H9 (cell line): ENCODE measurements at regions not wholly inside any gene's neighbourhood (a gene's known extent, or its start where the extent isn't known, plus 50 kb on each side); places are given as distances from the start of the nearest gene placed in this dataset.

Experiments
- DNase-seq: peaks from one replicate; pipeline ENCODE4 v3.0.0-alpha.2; 2017
- H2AFZ ChIP-seq: one replicate; pipeline ENCODE4 v1.6.1; 2013; ENCODE audit warnings: mild to moderate bottlenecking, low read length, control low read depth, moderate library complexity
- H2AK5ac ChIP-seq: 2 replicates; pipeline ENCODE4 v1.6.1; 2013; ENCODE audit warnings: low read length, control low read depth, mixed read lengths; ENCODE audit not compliant: insufficient read length
- H2BK120ac ChIP-seq: one replicate; pipeline ENCODE4 v1.6.1; 2013; ENCODE audit warnings: low read depth, mild to moderate bottlenecking, low read length, control low read depth, inconsistent platforms; ENCODE audit not compliant: poor library complexity, severe bottlenecking
- H2BK12ac ChIP-seq: 2 replicates; pipeline ENCODE4 v1.6.1; 2013; ENCODE audit warnings: low read length, control low read depth, mixed read lengths, low read depth; ENCODE audit not compliant: insufficient read length
- H2BK15ac ChIP-seq: 2 replicates; pipeline ENCODE4 v1.6.1; 2013; ENCODE audit warnings: low read depth, low read length, control low read depth
- H2BK20ac ChIP-seq: one replicate; pipeline ENCODE4 v1.6.1; 2013; ENCODE audit warnings: low read depth, mild to moderate bottlenecking, low read length, control low read depth, inconsistent platforms; ENCODE audit not compliant: poor library complexity, severe bottlenecking
- H2BK5ac ChIP-seq: 2 replicates; pipeline ENCODE4 v1.6.1; 2013; ENCODE audit warnings: low read length, control low read depth, mixed read lengths; ENCODE audit not compliant: insufficient read length
- H3K14ac ChIP-seq: 2 replicates; pipeline ENCODE4 v1.6.1; 2013; ENCODE audit warnings: low read length, control low read depth; ENCODE audit not compliant: insufficient read depth
- H3K18ac ChIP-seq: 2 replicates; pipeline ENCODE4 v1.6.1; 2013; ENCODE audit warnings: low read depth, mild to moderate bottlenecking, mixed read lengths, low read length, control low read depth; ENCODE audit not compliant: insufficient read length
- H3K23ac ChIP-seq: 2 replicates; pipeline ENCODE4 v1.6.1; 2013; ENCODE audit warnings: low read length, control low read depth, mixed read lengths, low read depth; ENCODE audit not compliant: insufficient read length
- H3K23me2 ChIP-seq: 2 replicates; pipeline ENCODE4 v1.6.1; 2013; ENCODE audit warnings: low read depth, mild to moderate bottlenecking, mixed read lengths, low read length, control low read depth; ENCODE audit not compliant: insufficient read length, poor library complexity, severe bottlenecking
- H3K27ac ChIP-seq: 2 replicates; pipeline ENCODE4 v1.5.1; 2013; ENCODE audit warnings: low read length, control low read depth, mixed read lengths, low read depth; ENCODE audit not compliant: insufficient read length
- H3K27me3 ChIP-seq: 2 replicates; pipeline ENCODE4 v1.6.1; 2013; ENCODE audit warnings: low read length, control low read depth, inconsistent platforms; ENCODE audit not compliant: insufficient read depth
- H3K4ac ChIP-seq: 2 replicates; pipeline ENCODE4 v1.6.1; 2013; ENCODE audit warnings: low read depth, mild to moderate bottlenecking, control low read depth, inconsistent platforms, low read length, moderate library complexity
- H3K4me1 ChIP-seq: 2 replicates; pipeline ENCODE4 v1.6.1; 2013; ENCODE audit warnings: low read length, control low read depth, inconsistent platforms; ENCODE audit not compliant: insufficient read depth
- H3K4me2 ChIP-seq: 2 replicates; pipeline ENCODE4 v1.6.1; 2013; ENCODE audit warnings: low read length, control low read depth, mixed read lengths; ENCODE audit not compliant: insufficient read length, insufficient read depth
- H3K56ac ChIP-seq: 2 replicates; pipeline ENCODE4 v1.6.1; 2013; ENCODE audit warnings: low read depth, mild to moderate bottlenecking, mixed read lengths, low read length, control low read depth; ENCODE audit not compliant: insufficient read length
- H3K79me1 ChIP-seq: 2 replicates; pipeline ENCODE4 v1.6.1; 2013; ENCODE audit warnings: low read depth, mild to moderate bottlenecking, moderate library complexity, low read length, control low read depth, inconsistent platforms; ENCODE audit not compliant: insufficient read depth, poor library complexity, severe bottlenecking
- H3K79me2 ChIP-seq: 2 replicates; pipeline ENCODE4 v1.6.1; 2013; ENCODE audit warnings: low read length, control low read depth, inconsistent platforms; ENCODE audit not compliant: insufficient read depth
- H3K9ac ChIP-seq: 2 replicates; pipeline ENCODE4 v1.6.1; 2013; ENCODE audit warnings: low read length, control low read depth, mixed read lengths; ENCODE audit not compliant: insufficient read length; ENCODE audit errors: extremely low read depth
- H3K9me3 ChIP-seq: one replicate; pipeline ENCODE4 v1.6.1; 2013; ENCODE audit warnings: low read depth, low read length, inconsistent platforms; ENCODE audit not compliant: control insufficient read depth
- H3T11ph ChIP-seq: one replicate; pipeline ENCODE4 v1.6.1; 2013; ENCODE audit warnings: mild to moderate bottlenecking, low read length, control low read depth, inconsistent platforms
- H4K20me1 ChIP-seq: one replicate; pipeline ENCODE4 v1.6.1; 2013; ENCODE audit not compliant: control insufficient read depth, insufficient read length, insufficient read depth
- H4K5ac ChIP-seq: 2 replicates; pipeline ENCODE4 v1.6.1; 2013; ENCODE audit warnings: low read depth, mild to moderate bottlenecking, mixed read lengths, low read length, control low read depth; ENCODE audit not compliant: insufficient read length
- H4K8ac ChIP-seq: replicated peaks from 2 replicates; pipeline ENCODE4 v1.6.1; 2013; ENCODE audit warnings: low read length, control low read depth, mixed read lengths, low read depth; ENCODE audit not compliant: insufficient read length
- H4K91ac ChIP-seq: 2 replicates; pipeline ENCODE4 v1.6.1; 2013; ENCODE audit warnings: low read depth, mild to moderate bottlenecking, moderate library complexity, mixed read lengths, low read length, control low read depth; ENCODE audit not compliant: insufficient read length
- H3K27ac Mint-ChIP-seq, 3 experiments: 2 replicates in 2 of 3; 3 replicates in 1 of 3; pipeline ENCODE4 v1.8.0; 2020 to 2021; ENCODE audit warnings: mixed read lengths in 3 of 3, mild to moderate bottlenecking in 1 of 3, moderate library complexity in 1 of 3
- H3K27me3 Mint-ChIP-seq: 2 replicates; pipeline ENCODE4 v1.8.0; 2021; ENCODE audit warnings: low read depth, mild to moderate bottlenecking, moderate library complexity, mixed read lengths
- H3K36me3 Mint-ChIP-seq, 3 experiments: 2 replicates in 2 of 3; 3 replicates in 1 of 3; pipeline ENCODE4 v1.8.0; 2020 to 2021; ENCODE audit warnings: low read depth in 3 of 3, mixed read lengths in 3 of 3; ENCODE audit not compliant: insufficient read depth in 1 of 3
- H3K4me1 Mint-ChIP-seq, 2 experiments: 2 replicates each; pipeline ENCODE4 v1.8.0; 2020; ENCODE audit warnings: mixed read lengths in 2 of 2
- H3K4me3 Mint-ChIP-seq, 2 experiments: 2 replicates in 1 of 2; 3 replicates in 1 of 2; pipeline ENCODE4 v1.8.0; 2020 to 2021; ENCODE audit warnings: mild to moderate bottlenecking in 2 of 2, mixed read lengths in 2 of 2, moderate library complexity in 1 of 2
- H3K9me3 Mint-ChIP-seq, 2 experiments: 2 replicates in 1 of 2; 3 replicates in 1 of 2; pipeline ENCODE4 v1.8.0; 2020; ENCODE audit warnings: mild to moderate bottlenecking in 2 of 2, mixed read lengths in 2 of 2, moderate library complexity in 1 of 2
- CTCF ChIP-seq: fragments of 200-600 bp; sonication (generic); conservative IDR thresholded peaks from 3 replicates; pipeline ENCODE4 v1.8.0; 2021; ENCODE audit warnings: antibody characterized with exemption, mild to moderate bottlenecking
- WGBS: extraction: QIAGEN DNeasy Blood & Tissue Kit; methylation state at CpG from one replicate; pipeline ENCODE4 v1.1.7; 2013; ENCODE audit warnings: missing lambda C conversion rate, low lambda C conversion rate, mixed read lengths; ENCODE audit not compliant: insufficient read length; ENCODE audit errors: extremely low coverage; 5-methylcytosine and 5-hydroxymethylcytosine counted together

- Histone ChIP-seq H3K56ac (no peak overlapping the region), H2BK120ac (no peak overlapping the region), H4K8ac (no peak overlapping the region), H2BK5ac (no peak overlapping the region), H3K9ac (no peak overlapping the region), H3K9me3 (no peaks in the 10 kb centered on the region), H3K23ac (no peak overlapping the region), H4K91ac (no peak overlapping the region), H2BK20ac (no peak overlapping the region), H3K4me2 (no peak overlapping the region), H3K27ac (no peak overlapping the region), H2BK12ac (no peak overlapping the region), H3K23me2 (no peaks in the 10 kb centered on the region), H2AK5ac (no peak overlapping the region), H2BK15ac (no peak overlapping the region), H3K14ac (no peak overlapping the region), H3K4me1 (no peaks in the 10 kb centered on the region), H3K4ac (no peak overlapping the region), H3K79me1 (no peaks in the 10 kb centered on the region), H3K79me2 (no peaks in the 10 kb centered on the region), H4K20me1 (no peaks in the 10 kb centered on the region), H2AFZ (no peak overlapping the region), H3T11ph (no peak overlapping the region), H4K5ac (no peak overlapping the region), H3K27me3 (no peaks in the 10 kb centered on the region), H3K18ac (no peak overlapping the region)
- no peak for TF ChIP-seq CTCF
- no CpG with 5 or more reads among the region's 5 CpGs for WGBS
- Mint-ChIP-seq H3K27me3 (no peaks in the 10 kb centered on the region), H3K36me3 (no peaks in the 10 kb centered on the region; a peak in 1 of 7 replicates), H3K27ac (no peak overlapping the region), H3K4me1 (peaks cover 0 to 3% of the 10 kb centered on the region in 2 experiments; a peak in 1 of 4 replicates), H3K4me3 (no peak overlapping the region), H3K9me3 (no peaks in the 10 kb centered on the region)
- DNase-seq, result no peak
These were observed 173.7 kb upstream of the GALNTL6 start for GRCh38 chr4:171639540-171639939.
